ENCODE measurements at regions not wholly inside any gene's neighbourhood (a gene's known extent, or its start where the extent isn't known, plus 50 kb on each side); places are given as distances from the start of the nearest gene placed in this dataset.
"Not testable (repeated sequence)": the region's sequence is repeated elsewhere in the genome, so short reads cannot be mapped to it uniquely, and the experiment has no call there.

DNA sequence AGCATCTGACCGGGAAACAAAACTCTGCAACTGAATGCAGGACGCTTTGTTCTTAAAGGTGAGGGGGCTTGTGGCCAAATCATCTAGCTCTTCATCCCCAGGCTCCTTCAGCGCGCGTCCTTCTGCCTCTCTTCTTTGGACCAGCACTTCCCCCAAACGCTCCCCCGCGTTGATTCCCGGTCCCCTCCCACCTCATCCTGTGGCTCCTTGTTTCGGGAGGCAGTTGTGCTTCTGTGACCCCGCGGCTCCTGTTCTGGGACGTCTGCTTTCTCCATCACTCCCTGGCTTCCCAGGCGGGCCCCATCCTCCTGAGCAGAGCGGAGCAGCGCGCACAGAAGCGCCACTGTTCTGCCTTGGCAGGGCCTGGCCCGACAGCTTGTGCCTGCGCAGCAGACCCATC, 109.7 kb upstream of the ZNG1E start:
- not testable (repeated sequence) for H3K27ac ChIP-seq (ENCODE audit: low read length); H3K36me3 ChIP-seq (ENCODE audit: control insufficient read depth, insufficient read depth, low read length); DNase-seq; H3K4me1 ChIP-seq (ENCODE audit: control insufficient read depth, insufficient read depth, low read length); H3K9me3 ChIP-seq (ENCODE audit: control insufficient read depth, low read depth, low read length); H3K27me3 ChIP-seq (ENCODE audit: control insufficient read depth, insufficient read depth, low read length); H3K4me3 ChIP-seq (ENCODE audit: low read length)
- 80% methylated on average over 1 of the region's 20 CpGs for WGBS (ENCODE audit: insufficient coverage, low lambda C conversion rate)

DNA sequence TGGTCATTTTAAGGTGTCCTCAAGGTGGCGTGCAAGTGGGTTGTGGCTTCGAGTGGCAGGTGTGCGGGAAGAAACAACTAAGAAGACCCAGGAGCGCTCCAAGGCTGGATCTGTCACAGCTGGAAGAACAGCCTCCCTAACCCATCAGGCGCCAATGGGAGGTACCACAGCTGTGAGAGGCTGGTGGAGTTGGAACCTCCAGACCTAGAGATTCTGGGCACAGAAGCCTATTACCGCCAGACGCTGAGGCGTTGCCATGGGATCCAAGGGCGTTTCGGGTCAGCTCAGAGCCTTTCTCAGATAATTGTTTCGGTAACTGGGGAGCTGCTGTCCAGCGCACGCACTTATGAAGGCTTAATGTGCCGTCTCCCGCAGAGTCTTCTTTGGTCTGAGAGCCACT, 156.7 kb upstream of the ZNG1E start:
- H3K27ac ChIP-seq (ENCODE audit: low read length); H3K9me3 ChIP-seq (ENCODE audit: control insufficient read depth, low read depth, low read length); H3K27me3 ChIP-seq (ENCODE audit: control insufficient read depth, insufficient read depth, low read length); H3K36me3 ChIP-seq (ENCODE audit: control insufficient read depth, insufficient read depth, low read length); DNase-seq; H3K4me3 ChIP-seq (ENCODE audit: low read length); H3K4me1 ChIP-seq (ENCODE audit: control insufficient read depth, insufficient read depth, low read length): not testable (repeated sequence)
- no CpG with 5 or more reads among the region's 15 CpGs for WGBS (ENCODE audit: insufficient coverage, low lambda C conversion rate)

DNA sequence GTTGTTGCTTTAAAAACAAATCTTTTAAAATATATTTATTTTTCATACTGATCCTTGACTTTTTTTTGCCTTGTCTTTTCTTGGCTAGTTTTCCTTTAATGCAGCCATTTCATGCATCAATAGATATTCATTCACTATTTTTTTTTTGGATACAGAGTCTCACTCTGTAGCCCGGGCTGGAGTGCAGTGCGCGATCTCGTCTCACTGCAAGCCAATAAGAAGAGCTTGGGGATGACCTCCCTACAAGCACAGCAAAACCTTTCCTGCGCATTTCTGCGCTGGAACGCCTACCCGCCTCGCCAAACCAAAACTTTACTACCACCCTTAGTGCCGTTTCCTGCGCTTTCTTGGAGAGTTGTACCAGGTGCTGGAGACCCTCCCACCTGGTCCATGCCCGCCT, 161.3 kb upstream of the ZNG1E start:
- not testable (repeated sequence) for H3K36me3 ChIP-seq (ENCODE audit: control insufficient read depth, insufficient read depth, low read length); H3K27me3 ChIP-seq (ENCODE audit: control insufficient read depth, insufficient read depth, low read length); H3K4me1 ChIP-seq (ENCODE audit: control insufficient read depth, insufficient read depth, low read length); H3K4me3 ChIP-seq (ENCODE audit: low read length); H3K27ac ChIP-seq (ENCODE audit: low read length); H3K9me3 ChIP-seq (ENCODE audit: control insufficient read depth, low read depth, low read length); DNase-seq
- WGBS (ENCODE audit: insufficient coverage, low lambda C conversion rate) = no CpG with 5 or more reads among the region's 12 CpGs

DNA sequence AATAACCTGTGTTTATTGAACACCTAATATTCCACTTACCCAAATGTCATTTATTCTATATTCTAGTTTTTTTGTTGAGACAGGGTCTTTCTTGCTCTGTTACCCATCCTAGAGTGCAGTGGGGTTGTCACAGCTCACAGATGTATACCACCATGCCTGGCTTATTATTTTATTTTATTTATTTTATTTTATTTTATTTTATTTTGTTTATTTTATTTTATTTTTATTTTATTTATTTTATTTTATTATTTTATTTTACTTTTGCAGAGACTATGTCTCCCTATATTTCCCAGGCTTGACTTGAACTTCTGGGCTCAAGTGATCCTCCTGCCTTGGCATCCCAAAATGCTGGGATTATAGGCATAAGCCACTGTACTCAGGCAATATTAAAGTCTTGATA, 167.8 kb upstream of the ZNG1E start:
- DNase-seq; H3K27me3 ChIP-seq (ENCODE audit: control insufficient read depth, insufficient read depth, low read length); H3K4me3 ChIP-seq (ENCODE audit: low read length); H3K4me1 ChIP-seq (ENCODE audit: control insufficient read depth, insufficient read depth, low read length); H3K27ac ChIP-seq (ENCODE audit: low read length); H3K36me3 ChIP-seq (ENCODE audit: control insufficient read depth, insufficient read depth, low read length); H3K9me3 ChIP-seq (ENCODE audit: control insufficient read depth, low read depth, low read length): not testable (repeated sequence)

DNA sequence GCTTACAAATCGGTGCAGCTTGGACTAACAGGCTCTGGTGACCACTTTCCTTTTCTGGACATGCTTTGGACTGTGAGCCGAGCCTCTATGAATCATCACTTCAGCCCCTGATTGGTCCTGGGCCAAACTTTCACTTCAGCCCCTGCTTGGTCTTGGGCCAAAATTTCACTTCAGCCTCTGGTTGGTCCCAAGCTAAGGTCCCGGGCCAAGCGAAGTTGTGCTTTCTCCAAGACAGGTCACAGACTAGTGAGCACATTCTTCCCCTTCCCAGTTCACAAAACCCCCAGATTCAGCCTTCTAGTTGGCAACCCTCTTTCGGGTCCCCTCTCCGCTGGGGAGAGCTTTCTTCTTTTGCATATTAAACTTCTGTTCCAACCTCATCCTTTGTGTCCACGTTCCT, 171.0 kb upstream of the ZNG1E start:
- DNase-seq; H3K9me3 ChIP-seq (ENCODE audit: control insufficient read depth, low read depth, low read length); H3K4me1 ChIP-seq (ENCODE audit: control insufficient read depth, insufficient read depth, low read length); H3K27ac ChIP-seq (ENCODE audit: low read length); H3K27me3 ChIP-seq (ENCODE audit: control insufficient read depth, insufficient read depth, low read length); H3K36me3 ChIP-seq (ENCODE audit: control insufficient read depth, insufficient read depth, low read length); H3K4me3 ChIP-seq (ENCODE audit: low read length): not testable (repeated sequence)
- WGBS (ENCODE audit: insufficient coverage, low lambda C conversion rate) = no CpG with 5 or more reads among the region's 7 CpGs

DNA sequence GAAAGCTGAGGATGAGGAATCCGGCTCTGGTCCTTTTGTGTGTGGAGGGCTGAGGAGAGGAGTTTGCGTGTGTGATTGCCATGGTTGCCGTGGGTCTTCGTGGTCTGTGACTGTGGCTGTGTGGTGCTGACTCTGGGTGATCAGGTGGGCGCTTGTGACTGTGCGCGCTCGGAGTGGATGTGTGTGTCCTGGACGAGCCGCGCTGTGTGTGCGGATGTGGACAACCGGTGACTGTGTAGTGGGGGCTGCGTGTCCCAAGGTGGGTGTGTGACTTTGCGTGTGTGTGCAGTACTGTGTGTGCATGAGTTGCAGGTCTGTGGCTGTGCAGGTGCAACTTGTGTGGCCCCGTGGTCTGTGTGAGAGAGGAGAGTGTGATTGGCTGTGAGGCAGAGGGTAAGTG, 172.0 kb upstream of the ZNG1E start:
- no CpG with 5 or more reads among the region's 16 CpGs for WGBS (ENCODE audit: insufficient coverage, low lambda C conversion rate)
- not testable (repeated sequence) for H3K36me3 ChIP-seq (ENCODE audit: control insufficient read depth, insufficient read depth, low read length); H3K9me3 ChIP-seq (ENCODE audit: control insufficient read depth, low read depth, low read length); H3K27me3 ChIP-seq (ENCODE audit: control insufficient read depth, insufficient read depth, low read length); H3K27ac ChIP-seq (ENCODE audit: low read length); H3K4me3 ChIP-seq (ENCODE audit: low read length); H3K4me1 ChIP-seq (ENCODE audit: control insufficient read depth, insufficient read depth, low read length); DNase-seq

DNA sequence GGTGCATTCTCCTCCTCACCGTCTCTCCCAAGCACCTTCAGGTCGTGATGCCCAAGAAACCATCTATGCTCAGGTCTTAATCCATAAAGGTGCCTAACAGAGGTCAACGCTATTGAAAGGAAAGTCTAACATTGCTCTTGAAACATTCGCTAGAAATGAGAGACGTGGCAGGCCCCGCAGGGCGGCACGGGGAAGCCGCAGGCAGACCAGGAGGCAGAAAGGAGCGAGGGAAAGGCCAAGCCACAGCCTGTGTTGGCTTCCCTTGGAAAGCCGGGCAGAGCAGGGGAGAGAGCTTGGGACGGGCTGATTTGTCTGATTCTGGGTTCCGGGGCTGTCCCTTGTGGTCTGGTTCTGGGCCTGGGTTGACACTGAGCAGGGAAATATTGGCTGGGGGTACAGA, 192.8 kb upstream of the ZNG1E start:
- DNase-seq; H3K9me3 ChIP-seq (ENCODE audit: control insufficient read depth, low read depth, low read length); H3K4me3 ChIP-seq (ENCODE audit: low read length); H3K4me1 ChIP-seq (ENCODE audit: control insufficient read depth, insufficient read depth, low read length); H3K27me3 ChIP-seq (ENCODE audit: control insufficient read depth, insufficient read depth, low read length); H3K36me3 ChIP-seq (ENCODE audit: control insufficient read depth, insufficient read depth, low read length); H3K27ac ChIP-seq (ENCODE audit: low read length): not testable (repeated sequence)
- 60% methylated on average over 1 of the region's 13 CpGs for WGBS (ENCODE audit: insufficient coverage, low lambda C conversion rate)

DNA sequence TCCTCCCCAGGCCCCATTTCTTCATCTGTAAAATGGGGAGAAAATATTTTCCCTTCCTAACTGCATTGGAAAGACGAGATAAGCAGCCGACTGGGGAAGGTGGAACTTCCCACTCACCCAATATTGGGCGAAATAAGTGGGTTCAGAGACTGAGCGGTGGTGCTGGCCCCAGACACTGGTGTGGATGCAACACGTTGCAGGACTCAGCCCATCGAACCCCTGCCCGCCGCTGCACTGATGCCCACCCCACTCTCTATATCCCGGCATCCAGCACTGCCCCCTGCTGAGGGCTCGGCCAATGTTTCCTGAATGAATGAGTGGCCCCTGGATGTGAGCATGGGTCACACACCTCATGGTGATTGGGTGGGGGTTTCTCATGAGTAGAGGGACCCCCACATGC, 194.4 kb upstream of the ZNG1E start:
- H3K9me3 ChIP-seq (ENCODE audit: control insufficient read depth, low read depth, low read length); H3K27me3 ChIP-seq (ENCODE audit: control insufficient read depth, insufficient read depth, low read length); H3K27ac ChIP-seq (ENCODE audit: low read length); DNase-seq; H3K36me3 ChIP-seq (ENCODE audit: control insufficient read depth, insufficient read depth, low read length); H3K4me3 ChIP-seq (ENCODE audit: low read length); H3K4me1 ChIP-seq (ENCODE audit: control insufficient read depth, insufficient read depth, low read length): not testable (repeated sequence)
- WGBS (ENCODE audit: insufficient coverage, low lambda C conversion rate) = no CpG with 5 or more reads among the region's 10 CpGs

DNA sequence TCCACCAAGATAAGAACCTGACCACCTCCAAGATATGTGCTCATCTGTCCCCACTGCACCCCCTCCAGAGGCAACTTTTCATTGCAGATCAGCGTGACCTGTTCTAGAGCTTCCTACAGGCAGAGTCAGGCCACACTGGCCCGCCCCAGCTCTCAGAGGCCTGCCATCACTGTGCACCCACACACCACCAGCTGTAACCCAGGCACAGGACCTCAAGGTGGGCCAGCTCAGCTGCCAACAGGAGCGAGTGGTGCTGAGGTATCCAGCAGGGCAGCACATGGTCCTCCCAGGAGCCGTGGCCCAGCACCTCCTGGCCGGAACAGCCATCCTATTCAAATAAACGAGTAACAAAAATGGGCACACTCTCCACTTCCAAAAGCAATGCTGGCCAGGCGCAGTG, 189.9 kb upstream of the FOXD4L5 start:
- H3K9me3 ChIP-seq (ENCODE audit: control insufficient read depth, low read depth, low read length); H3K27ac ChIP-seq (ENCODE audit: low read length); H3K36me3 ChIP-seq (ENCODE audit: control insufficient read depth, insufficient read depth, low read length); H3K27me3 ChIP-seq (ENCODE audit: control insufficient read depth, insufficient read depth, low read length); DNase-seq; H3K4me3 ChIP-seq (ENCODE audit: low read length); H3K4me1 ChIP-seq (ENCODE audit: control insufficient read depth, insufficient read depth, low read length): not testable (repeated sequence)
- WGBS (ENCODE audit: insufficient coverage, low lambda C conversion rate) = no CpG with 5 or more reads among the region's 7 CpGs

DNA sequence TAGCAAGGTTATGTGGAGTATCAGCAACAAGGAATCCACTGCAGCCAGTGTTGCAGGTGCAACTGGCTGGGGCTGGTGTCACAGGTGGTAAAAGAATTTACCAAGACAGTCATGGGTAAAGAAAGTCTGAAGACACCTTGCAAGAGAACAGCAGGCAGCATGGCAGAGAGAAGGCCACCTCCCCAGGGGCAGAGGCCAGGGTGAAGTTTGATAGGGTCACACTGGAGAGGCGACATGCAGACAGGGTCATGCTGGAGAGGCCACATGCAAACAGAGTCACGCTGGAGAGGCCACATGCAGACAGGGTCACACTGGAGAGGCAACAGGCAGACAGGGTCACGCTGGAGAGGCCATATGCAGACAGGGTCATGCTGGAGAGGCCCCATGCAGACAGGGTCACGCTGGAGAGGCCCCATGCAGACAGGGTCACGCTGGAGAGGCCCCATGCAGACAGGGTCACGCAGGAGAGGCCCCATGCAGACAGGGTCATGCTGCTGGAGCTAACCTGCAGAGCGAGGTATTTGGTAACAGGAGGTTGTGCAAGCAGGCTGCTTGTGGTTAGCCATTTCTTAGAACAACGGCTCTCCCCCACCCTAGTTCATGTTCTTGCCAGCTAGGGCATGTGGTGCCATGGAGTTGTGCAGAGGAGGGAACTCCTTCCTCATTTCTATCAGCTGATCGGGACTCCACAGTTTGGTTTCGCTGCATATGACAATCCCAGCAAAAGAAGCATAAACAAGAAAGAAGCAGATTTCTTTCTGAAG, 188.2 kb upstream of the FOXD4L5 start:
- H3K27ac ChIP-seq (ENCODE audit: low read length); H3K9me3 ChIP-seq (ENCODE audit: control insufficient read depth, low read depth, low read length); H3K36me3 ChIP-seq (ENCODE audit: control insufficient read depth, insufficient read depth, low read length); DNase-seq; H3K4me1 ChIP-seq (ENCODE audit: control insufficient read depth, insufficient read depth, low read length); H3K27me3 ChIP-seq (ENCODE audit: control insufficient read depth, insufficient read depth, low read length); H3K4me3 ChIP-seq (ENCODE audit: low read length): not testable (repeated sequence)
- no CpG with 5 or more reads among the region's 10 CpGs for WGBS (ENCODE audit: insufficient coverage, low lambda C conversion rate)

DNA sequence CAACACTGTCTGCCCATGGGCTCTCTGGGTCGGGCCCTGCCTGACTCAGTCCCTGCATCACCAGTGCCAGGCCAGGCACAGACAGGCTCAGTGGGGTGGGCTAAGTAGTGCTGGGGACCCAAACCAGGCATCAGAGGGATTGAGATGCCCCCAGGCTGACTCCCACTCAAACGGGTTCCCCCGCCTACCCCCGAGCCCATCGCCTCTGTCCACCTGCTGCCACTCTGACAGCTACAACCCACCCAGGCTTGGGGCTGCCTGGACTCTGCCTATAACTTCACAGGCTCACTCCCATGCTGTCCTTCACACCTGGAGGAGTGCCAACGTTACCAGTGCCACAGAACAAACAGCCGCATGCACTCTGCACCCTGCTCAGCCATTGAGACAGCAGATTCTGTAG, 186.1 kb upstream of the FOXD4L5 start:
- not testable (repeated sequence) for H3K4me1 ChIP-seq (ENCODE audit: control insufficient read depth, insufficient read depth, low read length); DNase-seq; H3K4me3 ChIP-seq (ENCODE audit: low read length); H3K9me3 ChIP-seq (ENCODE audit: control insufficient read depth, low read depth, low read length); H3K36me3 ChIP-seq (ENCODE audit: control insufficient read depth, insufficient read depth, low read length); H3K27me3 ChIP-seq (ENCODE audit: control insufficient read depth, insufficient read depth, low read length); H3K27ac ChIP-seq (ENCODE audit: low read length)
- no CpG with 5 or more reads among the region's 7 CpGs for WGBS (ENCODE audit: insufficient coverage, low lambda C conversion rate)
